Muscle layer of duodenum (tissue), 2 donors: ENCODE measurements at regions not wholly inside any gene's neighbourhood (a gene's known extent, or its start where the extent isn't known, plus 50 kb on each side); places are given as distances from the start of the nearest gene placed in this dataset.

Experiments
- H3K27ac ChIP-seq: one replicate; pipeline ENCODE4 v1.7.0; 2013; ENCODE audit warnings: mild to moderate bottlenecking, low read length
- H3K27me3 ChIP-seq: one replicate; pipeline ENCODE4 v1.7.0; 2013; ENCODE audit warnings: low read depth, mild to moderate bottlenecking, control low read depth, low read length
- H3K36me3 ChIP-seq, 2 donors: one replicate each; pipeline ENCODE4 v1.7.0; 2013; ENCODE audit warnings: low read length in 2 of 2, control low read depth in 1 of 2, mild to moderate bottlenecking in 1 of 2; ENCODE audit not compliant: insufficient read depth in 2 of 2, control insufficient read depth in 1 of 2
- H3K4me1 ChIP-seq, 2 donors: one replicate each; pipeline ENCODE4 v1.7.0; 2013; ENCODE audit warnings: low read length in 2 of 2, mild to moderate bottlenecking in 2 of 2, control low read depth in 1 of 2, moderate library complexity in 1 of 2; ENCODE audit not compliant: insufficient read depth in 2 of 2, control insufficient read depth in 1 of 2
- H3K4me3 ChIP-seq, 2 donors: one replicate each; pipeline ENCODE4 v1.7.0; 2013; ENCODE audit warnings: low read length in 2 of 2, low read depth in 1 of 2, mild to moderate bottlenecking in 1 of 2
- H3K9me3 ChIP-seq, 2 donors: one replicate each; pipeline ENCODE4 v1.7.0; 2013; ENCODE audit warnings: low read length in 2 of 2, control low read depth in 1 of 2, mild to moderate bottlenecking in 1 of 2; ENCODE audit not compliant: control insufficient read depth in 1 of 2
- donor health status: healthy.

DNA sequence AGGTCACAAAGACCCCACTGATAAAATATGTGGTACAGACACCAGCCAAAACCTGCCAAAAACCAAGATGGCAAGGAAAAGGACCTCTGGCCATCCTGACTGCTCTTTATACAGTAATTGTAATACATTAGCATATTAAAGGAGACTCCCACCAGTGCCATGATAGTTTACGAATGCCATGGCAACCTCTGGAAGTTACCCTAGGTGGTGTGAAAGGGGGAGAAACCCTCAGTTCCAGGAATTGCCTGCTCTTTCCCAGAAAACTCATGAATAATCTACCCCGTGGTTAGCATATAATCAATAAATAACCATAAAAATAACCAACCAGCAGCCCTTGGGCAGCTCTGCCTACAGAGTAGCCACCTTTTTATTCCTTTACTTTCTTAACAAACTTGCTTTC is 129.8 kb upstream of the EPB41L3 start:
- no peak overlapping the region for H3K27ac ChIP-seq
- no peaks in the 10 kb centered on the region for H3K36me3 ChIP-seq
- no peaks in the 10 kb centered on the region for H3K9me3 ChIP-seq
- no peaks in the 10 kb centered on the region for H3K4me1 ChIP-seq
- no peak overlapping the region for H3K4me3 ChIP-seq
- no peaks in the 10 kb centered on the region for H3K27me3 ChIP-seq

GRCh38 chr18:5669585-5669984 is 125.8 kb upstream of the EPB41L3 start:
- H3K9me3 ChIP-seq, result no peaks in the 10 kb centered on the region

GRCh38 chr18:5668087-5668715 is 124.4 kb upstream of the EPB41L3 start:
- Histone ChIP-seq H3K36me3 (no peaks in the 10 kb centered on the region), H3K27me3 (no peaks in the 10 kb centered on the region), H3K9me3 (no peaks in the 10 kb centered on the region), H3K4me1 (no peaks in the 10 kb centered on the region), H3K4me3 (no peak overlapping the region), H3K27ac (no peak overlapping the region)

More at GRCh38 chr18:5669585-5669984, 125.8 kb upstream of the EPB41L3 start:
- Histone ChIP-seq H3K27me3 (no peaks in the 10 kb centered on the region), H3K4me1 (no peaks in the 10 kb centered on the region), H3K27ac (no peak overlapping the region), H3K36me3 (no peaks in the 10 kb centered on the region), H3K4me3 (no peak overlapping the region)

DNA sequence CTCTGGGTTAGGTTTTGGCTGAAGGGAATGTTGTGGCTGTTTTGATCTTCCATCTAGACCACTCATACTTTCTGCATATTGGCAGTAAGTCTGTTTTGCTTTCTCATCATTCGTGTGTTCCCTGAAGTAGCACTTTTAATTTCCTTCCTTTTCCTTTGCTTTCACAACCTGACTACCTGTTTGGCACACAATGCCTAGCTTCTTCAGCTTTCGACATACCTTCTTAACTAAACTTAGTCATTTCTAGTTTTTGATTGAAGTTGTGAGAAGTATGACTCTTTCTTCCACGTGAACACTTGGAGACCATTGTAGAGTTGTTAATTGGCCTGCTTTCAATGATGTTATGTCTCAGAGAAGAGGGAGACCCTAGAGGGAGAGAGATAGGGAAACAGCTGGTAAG is 123.6 kb upstream of the EPB41L3 start:
- H3K4me1 ChIP-seq, result no peaks in the 10 kb centered on the region
- H3K27ac ChIP-seq, result no peak overlapping the region
- H3K36me3 ChIP-seq, result no peaks in the 10 kb centered on the region
- no peaks in the 10 kb centered on the region for H3K9me3 ChIP-seq
- no peak overlapping the region for H3K4me3 ChIP-seq
- no peaks in the 10 kb centered on the region for H3K27me3 ChIP-seq

GRCh38 chr18:5662586-5663090 is 118.8 kb upstream of the EPB41L3 start:
- H3K36me3 ChIP-seq, result no peaks in the 10 kb centered on the region
- H3K4me1 ChIP-seq, result no peaks in the 10 kb centered on the region
- no peaks in the 10 kb centered on the region for H3K9me3 ChIP-seq
- H3K27ac ChIP-seq, result no peak overlapping the region
- no peaks in the 10 kb centered on the region for H3K27me3 ChIP-seq
- no peak overlapping the region for H3K4me3 ChIP-seq

DNA sequence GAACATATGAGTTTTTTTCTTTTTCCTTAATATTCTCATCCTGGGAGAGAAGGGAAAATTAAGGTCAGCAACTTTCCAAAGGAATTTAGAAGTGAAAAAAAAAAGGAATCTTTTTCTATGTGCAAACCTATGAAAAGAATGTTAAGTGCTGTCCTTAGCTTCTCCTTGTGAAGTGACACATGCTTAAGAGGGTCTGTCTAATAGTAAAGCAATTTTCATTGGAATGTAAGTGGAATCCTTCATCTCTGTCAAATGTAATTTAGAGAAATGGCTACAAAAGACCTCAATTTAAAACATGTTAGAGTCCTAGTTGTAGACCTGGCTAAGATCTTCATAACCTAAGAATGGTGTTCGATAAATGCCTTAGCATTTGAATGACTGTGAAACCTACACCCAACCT is 117.4 kb upstream of the EPB41L3 start:
- H3K36me3 ChIP-seq, result no peaks in the 10 kb centered on the region
- H3K27me3 ChIP-seq, result no peaks in the 10 kb centered on the region
- no peaks in the 10 kb centered on the region for H3K4me1 ChIP-seq
- H3K4me3 ChIP-seq, result no peak overlapping the region
- no peaks in the 10 kb centered on the region for H3K9me3 ChIP-seq
- no peak overlapping the region for H3K27ac ChIP-seq

DNA sequence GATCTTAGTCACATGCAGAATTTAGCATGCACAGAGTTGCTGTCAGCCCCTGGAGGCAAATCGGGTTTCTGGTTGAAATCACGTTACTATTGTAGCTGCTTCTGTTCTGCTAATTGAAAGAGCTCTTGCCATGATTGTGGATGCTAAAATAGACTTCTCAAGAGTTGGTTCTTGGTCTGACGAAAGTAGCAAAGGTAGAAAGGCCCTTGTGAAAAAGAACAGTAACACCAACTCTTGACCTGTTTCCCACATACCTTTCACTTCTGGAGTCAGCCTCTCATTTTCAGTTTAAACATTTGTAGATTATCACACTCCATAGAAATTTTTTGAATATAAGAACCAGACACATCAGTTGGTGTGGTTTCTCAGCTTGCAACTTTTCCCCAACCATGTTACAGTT is 110.0 kb upstream of the EPB41L3 start:
- Histone ChIP-seq H3K9me3 (no peaks in the 10 kb centered on the region), H3K4me1 (no peaks in the 10 kb centered on the region), H3K36me3 (no peaks in the 10 kb centered on the region), H3K27ac (no peak overlapping the region), H3K4me3 (no peak overlapping the region), H3K27me3 (no peaks in the 10 kb centered on the region)

DNA sequence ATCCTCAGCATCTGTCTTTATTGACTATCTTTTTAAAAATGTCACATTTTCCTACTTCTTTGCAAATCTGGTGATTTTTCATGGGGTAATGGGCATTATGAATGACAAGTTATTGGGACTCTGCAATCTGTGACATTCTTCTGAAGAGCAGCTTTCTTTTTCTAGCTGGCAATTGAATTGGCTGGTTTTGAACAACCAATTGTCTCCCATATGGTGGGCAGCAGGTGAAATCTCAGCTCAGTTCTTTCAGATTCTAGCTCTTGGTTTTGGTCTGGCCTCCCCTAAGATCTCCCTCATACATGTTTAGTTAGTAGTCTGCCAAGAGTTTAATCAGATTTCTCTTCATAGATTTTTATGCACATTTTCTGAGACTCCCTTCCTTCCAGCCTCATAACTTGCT is 107.9 kb upstream of the EPB41L3 start:
- H3K27me3 ChIP-seq, result no peaks in the 10 kb centered on the region
- H3K9me3 ChIP-seq, result no peaks in the 10 kb centered on the region
- H3K4me1 ChIP-seq, result no peaks in the 10 kb centered on the region
- no peak overlapping the region for H3K4me3 ChIP-seq
- no peak overlapping the region for H3K27ac ChIP-seq
- H3K36me3 ChIP-seq, result no peaks in the 10 kb centered on the region

GRCh38 chr18:5649439-5649838 is 105.6 kb upstream of the EPB41L3 start:
- Histone ChIP-seq H3K4me1 (no peaks in the 10 kb centered on the region), H3K4me3 (no peak overlapping the region), H3K9me3 (no peaks in the 10 kb centered on the region), H3K27ac (no peak overlapping the region), H3K27me3 (no peaks in the 10 kb centered on the region), H3K36me3 (no peaks in the 10 kb centered on the region)

- Histone ChIP-seq H3K9me3 (no peaks in the 10 kb centered on the region), H3K4me1 (no peaks in the 10 kb centered on the region), H3K27me3 (no peaks in the 10 kb centered on the region), H3K36me3 (no peaks in the 10 kb centered on the region), H3K4me3 (no peak overlapping the region), H3K27ac (no peak overlapping the region)
Observed at GRCh38 chr18:5646739-5647138, 102.9 kb upstream of the EPB41L3 start.

- Histone ChIP-seq H3K4me3 (no peak overlapping the region), H3K36me3 (no peaks in the 10 kb centered on the region), H3K27ac (no peak overlapping the region), H3K9me3 (no peaks in the 10 kb centered on the region), H3K4me1 (no peaks in the 10 kb centered on the region), H3K27me3 (no peaks in the 10 kb centered on the region)
Observed at GRCh38 chr18:5643288-5643687, 99.5 kb upstream of the EPB41L3 start.

- H3K27me3 ChIP-seq, result no peaks in the 10 kb centered on the region
- no peaks in the 10 kb centered on the region for H3K9me3 ChIP-seq
- no peak overlapping the region for H3K4me3 ChIP-seq
- H3K36me3 ChIP-seq, result no peaks in the 10 kb centered on the region
- H3K4me1 ChIP-seq, result no peaks in the 10 kb centered on the region
- H3K27ac ChIP-seq, result no peak overlapping the region
Observed at GRCh38 chr18:5640939-5641338, 97.1 kb upstream of the EPB41L3 start.
